IMR-90 (cell line): ENCODE measurements at regions not wholly inside any gene's neighbourhood (a gene's known extent, or its start where the extent isn't known, plus 50 kb on each side); places are given as distances from the start of the nearest gene placed in this dataset.
A peak's percentile ranks its signal among the peaks of the same experiment; 100 is the strongest.
"Not testable (repeated sequence)": the region's sequence is repeated elsewhere in the genome, so short reads cannot be mapped to it uniquely, and the experiment has no call there.

ENCODE experiments used
- ATAC-seq: fragments of 200-7000 bp; cut with Tn5 transposase; 2 replicates; pipeline ENCODE4 v1.9.1; 2020; ENCODE audit warnings: low read depth, mild to moderate bottlenecking, moderate library complexity
- BruUV-seq: library from RNA; stranded (reverse); fragments of 400-500 nt; replicated peaks from 2 replicates; lab custom pipeline; 2021; lab: Mats Ljungman, UMichigan
- CTCF ChIA-PET: fragments of 300-600 bp; formaldehyde crosslinking; extraction: SDS; loops from one replicate; lab custom pipeline; 2021; ENCODE audit warnings: antibody characterized with exemption; lab: Yijun Ruan, JAX
- POLR2A ChIA-PET: fragments of 300-600 bp; sonication (Branson Sonifier 250); formaldehyde crosslinking; loops from one replicate; lab custom pipeline; 2022; ENCODE audit warnings: antibody characterized with exemption; ENCODE audit not compliant: unreplicated experiment; lab: Charles Lee
- DNase-seq: peaks from one replicate; pipeline ENCODE4 v3.0.0; 2013
- H2AFZ ChIP-seq: replicated peaks from 2 replicates; pipeline ENCODE3; 2013; ENCODE audit warnings: low read length, mild to moderate bottlenecking; ENCODE audit not compliant: poor library complexity
- H2AK5ac ChIP-seq: 2 replicates; pipeline ENCODE4 v1.6.1; 2013; ENCODE audit warnings: low read depth, low read length, inconsistent platforms
- H2AK9ac ChIP-seq: replicated peaks from 2 replicates; pipeline ENCODE3; 2013; ENCODE audit warnings: mild to moderate bottlenecking, low read depth, low read length, moderate library complexity; ENCODE audit not compliant: poor library complexity
- H2BK120ac ChIP-seq: 2 replicates; pipeline ENCODE4 v1.6.1; 2013; ENCODE audit warnings: low read depth, low read length, inconsistent platforms
- H2BK15ac ChIP-seq: 3 replicates; pipeline ENCODE4 v1.6.1; 2013; ENCODE audit warnings: low read depth, low read length, inconsistent platforms
- H2BK20ac ChIP-seq: 2 replicates; pipeline ENCODE4 v1.6.1; 2013; ENCODE audit warnings: low read depth, mild to moderate bottlenecking, inconsistent platforms, low read length, moderate library complexity
- H2BK5ac ChIP-seq: 2 replicates; pipeline ENCODE4 v1.6.1; 2013; ENCODE audit warnings: mild to moderate bottlenecking, low read depth, low read length, inconsistent platforms; ENCODE audit not compliant: poor library complexity, severe bottlenecking
- H3K14ac ChIP-seq: replicated peaks from 2 replicates; pipeline ENCODE4 v1.6.1; 2013; ENCODE audit warnings: low read depth, low read length, inconsistent platforms
- H3K18ac ChIP-seq: 2 replicates; pipeline ENCODE4 v1.6.1; 2013; ENCODE audit warnings: low read depth, low read length, control low read depth
- H3K23ac ChIP-seq: 2 replicates; pipeline ENCODE4 v1.6.1; 2013; ENCODE audit warnings: low read depth, low read length, inconsistent platforms
- H3K27ac ChIP-seq: 2 replicates; pipeline ENCODE4 v1.5.1; 2013; ENCODE audit warnings: mild to moderate bottlenecking, control low read depth, low read length; ENCODE audit not compliant: insufficient read depth
- H3K27me3 ChIP-seq: 2 replicates; pipeline ENCODE4 v1.6.1; 2013; ENCODE audit warnings: low read length; ENCODE audit not compliant: control insufficient read depth, insufficient read depth
- H3K36me3 ChIP-seq: 2 replicates; pipeline ENCODE4 v1.6.1; 2013; ENCODE audit warnings: low read length, mixed read lengths; ENCODE audit not compliant: control insufficient read depth, insufficient read depth
- H3K4ac ChIP-seq: 2 replicates; pipeline ENCODE4 v1.6.1; 2013; ENCODE audit warnings: low read depth, low read length, inconsistent platforms
- H3K4me1 ChIP-seq: 2 replicates; pipeline ENCODE4 v1.6.1; 2013; ENCODE audit warnings: low read length, mixed read lengths; ENCODE audit not compliant: control insufficient read depth, insufficient read depth
- H3K4me2 ChIP-seq: 2 replicates; pipeline ENCODE4 v1.6.1; 2013; ENCODE audit warnings: low read depth, mild to moderate bottlenecking, control low read depth, low read length, moderate library complexity
- H3K4me3 ChIP-seq: 2 replicates; pipeline ENCODE4 v1.5.1; 2013; ENCODE audit warnings: low read depth, mild to moderate bottlenecking, control low read depth, low read length, moderate library complexity; ENCODE audit not compliant: insufficient read depth
- H3K56ac ChIP-seq: 2 replicates; pipeline ENCODE4 v1.6.1; 2013; ENCODE audit warnings: low read length, inconsistent platforms; ENCODE audit not compliant: insufficient read depth; ENCODE audit errors: extremely low read depth
- H3K79me1 ChIP-seq, 2 experiments: 2 replicates each; pipeline ENCODE4 v1.6.1; 2013; ENCODE audit warnings: low read length in 2 of 2, inconsistent platforms in 1 of 2, low read depth in 1 of 2
- H3K9ac ChIP-seq: 2 replicates; pipeline ENCODE4 v1.6.1; 2013; ENCODE audit warnings: low read depth, low read length, control low read depth
- H3K9me1 ChIP-seq: 2 replicates; pipeline ENCODE4 v1.6.1; 2013; ENCODE audit warnings: low read length, inconsistent platforms; ENCODE audit not compliant: insufficient read depth
- H3K9me3 ChIP-seq: 2 replicates; pipeline ENCODE4 v1.6.1; 2013; ENCODE audit warnings: low read length; ENCODE audit not compliant: control insufficient read depth, insufficient read depth
- H4K20me1 ChIP-seq: 2 replicates; pipeline ENCODE4 v1.6.1; 2013; ENCODE audit warnings: low read length, inconsistent platforms; ENCODE audit not compliant: insufficient read depth
- H4K5ac ChIP-seq: 2 replicates; pipeline ENCODE4 v1.6.1; 2013; ENCODE audit warnings: mild to moderate bottlenecking, low read depth, low read length, control low read depth
- H4K8ac ChIP-seq, 2 experiments: 2 replicates each; pipeline ENCODE4 v1.6.1; 2013; ENCODE audit warnings: low read depth in 2 of 2, low read length in 2 of 2, control low read depth in 1 of 2, inconsistent platforms in 1 of 2
- H4K91ac ChIP-seq: 2 replicates; pipeline ENCODE4 v1.6.1; 2013; ENCODE audit warnings: low read depth, low read length, inconsistent platforms; ENCODE audit not compliant: insufficient read depth
- CTCF ChIP-seq: conservative IDR thresholded peaks from 2 replicates; pipeline ENCODE4 v1.5.1; 2012; ENCODE audit warnings: mild to moderate bottlenecking, low read depth, low read length, improper control_type of control experiment
- FOS ChIP-seq: fragments of 150-350 bp; IDR thresholded peaks from 2 replicates; pipeline ENCODE4 v1.6.1; 2016; ENCODE audit warnings: low read depth, low read length
- MAFK ChIP-seq: IDR thresholded peaks from 2 replicates; pipeline ENCODE4 v1.6.1; 2012; ENCODE audit warnings: low read depth, low read length, improper control_type of control experiment
- RFX5 ChIP-seq: IDR thresholded peaks from 2 replicates; pipeline ENCODE4 v1.8.0; 2012; ENCODE audit warnings: low read depth, mild to moderate bottlenecking, low read length, moderate library complexity
- SMC3 ChIP-seq: fragments of 150-350 bp; IDR thresholded peaks from 2 replicates; pipeline ENCODE4 v1.6.1; 2016; ENCODE audit warnings: low read depth, mild to moderate bottlenecking, antibody characterized with exemption, low read length, moderate library complexity
- WGBS, 2 experiments: methylation state at CpG; one replicate each; pipeline versions ENCODE4 v1.1.5 to v1.1.7; 2013; ENCODE audit warnings: missing lambda C conversion rate in 2 of 2; ENCODE audit not compliant: insufficient read length in 1 of 2; ENCODE audit errors: extremely low coverage in 2 of 2; 5-methylcytosine and 5-hydroxymethylcytosine counted together
- dilution Hi-C: fragments of 300-500 bp; cut with HindIII; formaldehyde crosslinking; loops from one replicate; pipeline ENCODE4 v1.14.3; 2018; ENCODE audit warnings: low sequenced_read_pairs; ENCODE audit not compliant: unreplicated experiment
- in situ Hi-C: fragments of 300-500 bp; cut with MboI; formaldehyde crosslinking; loops from 3 replicates; pipeline ENCODE4 v1.14.3; 2019; ENCODE audit warnings: low sequenced_read_pairs, inconsistent platforms, mixed read lengths
- intact Hi-C: fragments of 100-400 bp; cut with micrococcal nuclease; formaldehyde crosslinking; loops from 2 replicates; pipeline ENCODE4 v1.10.0; 2022

- Histone ChIP-seq H4K20me1 (no peaks in the 10 kb centered on the region), H2BK15ac (no peak overlapping the region), H2AFZ (no peak overlapping the region), H3K27me3 (no peaks in the 10 kb centered on the region), H4K5ac (no peak overlapping the region), H4K8ac (no peak overlapping the region), H2AK9ac (no peak overlapping the region), H2AK5ac (no peak overlapping the region), H3K9me3 (no peaks in the 10 kb centered on the region), H3K27ac (no peak overlapping the region), H3K4me3 (no peak overlapping the region), H3K4me1 (no peaks in the 10 kb centered on the region), H2BK20ac (no peak overlapping the region), H3K23ac (no peak overlapping the region), H2BK5ac (no peak overlapping the region), H3K79me1 (no peaks in the 10 kb centered on the region), H3K4me2 (no peak overlapping the region), H3K9ac (no peak overlapping the region), H3K18ac (no peak overlapping the region), H3K14ac (no peak overlapping the region), H2BK120ac (no peak overlapping the region), H4K91ac (no peak overlapping the region), H3K4ac (no peak overlapping the region), H3K56ac (no peak overlapping the region), H3K36me3 (no peaks in the 10 kb centered on the region), H3K9me1 (no peaks in the 10 kb centered on the region)
- TF ChIP-seq FOS (no peak), CTCF (no peak), SMC3 (no peak), MAFK (peak; percentile 83), RFX5 (no peak)
- CTCF ChIA-PET: no interaction called here
- dilution Hi-C loops (no loop called here), intact Hi-C loops (no loop called here), in situ Hi-C loops (no loop called here)
- 60% methylated on average over 2 of the region's 2 CpGs; no CpG with 5 or more reads in 1 of the 2 experiments for WGBS, 2 experiments
- no peak for DNase-seq
- no TSS peak for BruUV-seq
- POLR2A ChIA-PET: no interaction called here
- no peak for ATAC-seq
Measured at GRCh38 chr10:21110358-21110757, 213.2 kb upstream of the NEBL start.

GRCh38 chr10:21106931-21107330 is 209.8 kb upstream of the NEBL start:
- POLR2A ChIA-PET, H4K5ac ChIP-seq: not testable (repeated sequence)

More at GRCh38 chr10:21106931-21107330, 209.8 kb upstream of the NEBL start:
- H4K20me1 ChIP-seq, H3K4me1 ChIP-seq, H3K56ac ChIP-seq, H3K36me3 ChIP-seq, H3K9me3 ChIP-seq, H2BK20ac ChIP-seq, H3K27ac ChIP-seq, H3K14ac ChIP-seq, in situ Hi-C loops, DNase-seq, H2BK15ac ChIP-seq, H2AK9ac ChIP-seq, CTCF ChIA-PET, H3K4ac ChIP-seq, H2AFZ ChIP-seq, dilution Hi-C loops, H3K9me1 ChIP-seq, H2AK5ac ChIP-seq, H3K23ac ChIP-seq, H3K9ac ChIP-seq, intact Hi-C loops, H2BK5ac ChIP-seq, H2BK120ac ChIP-seq, H3K79me1 ChIP-seq, BruUV-seq, H3K18ac ChIP-seq, H4K91ac ChIP-seq, H3K4me3 ChIP-seq, ATAC-seq, H3K4me2 ChIP-seq, H3K27me3 ChIP-seq, H4K8ac ChIP-seq: not testable (repeated sequence)
- no CpG with 5 or more reads among the region's 4 CpGs for WGBS, 2 experiments
